GM12878 (cell line): ENCODE measurements at regions not wholly inside any gene's neighbourhood (a gene's known extent, or its start where the extent isn't known, plus 50 kb on each side); places are given as distances from the start of the nearest gene placed in this dataset.

ENCODE experiments used
- ATAC-seq: fragments of 200-7000 bp; cut with Tn5 transposase; 3 replicates; pipeline ENCODE4 v1.9.1; 2020; ENCODE audit warnings: mild to moderate bottlenecking, moderate library complexity
- BruUV-seq: library from RNA; stranded (reverse); fragments of 400-500 nt; replicated peaks from 2 replicates; lab custom pipeline; 2021; lab: Mats Ljungman, UMichigan
- CTCF ChIA-PET: fragments of 300-600 bp; sonication (Branson Sonifier 250); formaldehyde crosslinking; extraction: SDS; loops from one replicate; lab custom pipeline; 2021; ENCODE audit warnings: inconsistent platforms; lab: Yijun Ruan, JAX
- POLR2A ChIA-PET: fragments of 350-600 bp; formaldehyde crosslinking; extraction: SDS; loops from one replicate; lab custom pipeline; 2021; ENCODE audit warnings: inconsistent platforms; lab: Charles Lee
- RAD21 ChIA-PET: fragments of 300-600 bp; sonication (Branson Sonifier 250); formaldehyde crosslinking; loops from one replicate; lab custom pipeline; 2023; ENCODE audit warnings: antibody characterized with exemption; ENCODE audit not compliant: unreplicated experiment; lab: Charles Lee
- SMC1A ChIA-PET: fragments of 300-600 bp; sonication (Branson Sonifier 250); formaldehyde crosslinking; loops from one replicate; lab custom pipeline; 2023; ENCODE audit not compliant: unreplicated experiment, uncharacterized antibody; lab: Charles Lee
- DNase-seq: peaks from one replicate; pipeline ENCODE4 v3.0.0-alpha.2; 2011; ENCODE audit warnings: low read depth, low spot score
- FAIRE-seq: peaks from 3 replicates; lab custom pipeline; 2011; peaks lifted over from hg19 to GRCh38; lab: Jason Lieb, UNC
- H2AFZ ChIP-seq: 2 replicates; pipeline ENCODE4 v1.6.0; 2011; ENCODE audit warnings: low read depth, low read length, control low read depth; ENCODE audit not compliant: control insufficient read depth
- H3K27ac ChIP-seq: 2 replicates; pipeline ENCODE4 v1.5.1; 2011; ENCODE audit warnings: control low read depth; ENCODE audit not compliant: control insufficient read depth, insufficient read depth
- H3K27me3 ChIP-seq, 2 experiments: replicated peaks in 1 of 2; 2 replicates each; pipeline versions ENCODE4 v1.6.0 to v1.6.1; 2011; ENCODE audit warnings: low read length in 1 of 2; ENCODE audit not compliant: control insufficient read depth in 2 of 2, insufficient read depth in 2 of 2
- H3K36me3 ChIP-seq, 2 experiments: 2 replicates each; pipeline ENCODE4 v1.5.1; 2011; ENCODE audit warnings: low read length in 1 of 2; ENCODE audit not compliant: control insufficient read depth in 2 of 2, insufficient read depth in 2 of 2
- H3K4me1 ChIP-seq: 2 replicates; pipeline ENCODE4 v1.6.1; 2011; ENCODE audit warnings: mild to moderate bottlenecking, low read length, moderate library complexity, mixed read lengths; ENCODE audit not compliant: control insufficient read depth, insufficient read depth
- H3K4me2 ChIP-seq: 2 replicates; pipeline ENCODE4 v1.6.0; 2011; ENCODE audit warnings: control low read depth; ENCODE audit not compliant: control insufficient read depth, insufficient read depth
- H3K4me3 ChIP-seq: fragments of 200-600 bp; sonication (generic); 2 replicates; pipeline ENCODE4 v1.5.1; 2016
- H3K79me2 ChIP-seq: 2 replicates; pipeline ENCODE4 v1.6.0; 2011; ENCODE audit warnings: low read length; ENCODE audit not compliant: control insufficient read depth, insufficient read depth
- H3K9ac ChIP-seq: 2 replicates; pipeline ENCODE4 v1.8.0; 2011; ENCODE audit warnings: low read length, control low read depth, mixed read lengths; ENCODE audit not compliant: control insufficient read depth, insufficient read depth
- H3K9me3 ChIP-seq: replicated peaks from 3 replicates; pipeline ENCODE4 v1.5.1; 2011; ENCODE audit warnings: mild to moderate bottlenecking, low read length; ENCODE audit not compliant: control insufficient read depth, insufficient read depth
- H4K20me1 ChIP-seq: 2 replicates; pipeline ENCODE4 v1.6.0; 2011; ENCODE audit not compliant: control insufficient read depth, insufficient read depth
- BACH1 ChIP-seq: fragments of 450-650 bp; IDR thresholded peaks from 2 replicates; pipeline ENCODE4 v1.6.1; 2017; ENCODE audit warnings: mild to moderate bottlenecking, borderline replicate concordance
- ELK1 ChIP-seq: IDR thresholded peaks from 2 replicates; pipeline ENCODE4 v1.6.1; 2012; ENCODE audit warnings: low read depth, low read length, improper control_type of control experiment
- ETV6 ChIP-seq, 2 experiments: fragments of 450-650 bp in 1 of 2; IDR thresholded peaks in 1 of 2; conservative IDR thresholded peaks in 1 of 2; 2 replicates each; pipeline ENCODE4 v1.6.1; 2014; ENCODE audit warnings: antibody characterized with exemption in 1 of 2, borderline replicate concordance in 1 of 2, low read depth in 1 of 2, mild to moderate bottlenecking in 1 of 2, moderate library complexity in 1 of 2
- JUND ChIP-seq: IDR thresholded peaks from 2 replicates; pipeline ENCODE4 v1.6.1; 2012; ENCODE audit warnings: low read depth, mild to moderate bottlenecking, low read length, improper control_type of control experiment, moderate library complexity
- MEF2A ChIP-seq: IDR thresholded peaks from 2 replicates; pipeline ENCODE4 v1.6.1; 2011; ENCODE audit warnings: low read depth, mild to moderate bottlenecking, low read length, moderate library complexity; ENCODE audit not compliant: insufficient read depth
- NR2C1 ChIP-seq: fragments of 450-650 bp; IDR thresholded peaks from 2 replicates; pipeline ENCODE4 v1.6.1; 2017; ENCODE audit warnings: antibody characterized with exemption, mild to moderate bottlenecking, moderate library complexity
- WGBS: methylation state at CpG from one replicate; pipeline ENCODE4 v1.1.6; 2016; ENCODE audit warnings: low lambda C conversion rate; ENCODE audit not compliant: insufficient replicate concordance, insufficient coverage; ENCODE audit errors: missing lambda C conversion rate; 5-methylcytosine and 5-hydroxymethylcytosine counted together
- in situ Hi-C: fragments of 300-500 bp; cut with MboI; formaldehyde crosslinking; loops from 9 replicates; pipeline ENCODE4 v1.14.3; 2018; ENCODE audit warnings: mixed read lengths
- intact Hi-C: fragments of 100-400 bp; cut with micrococcal nuclease; formaldehyde crosslinking; loops from one replicate; pipeline ENCODE4 v1.14.2; 2022; ENCODE audit not compliant: unreplicated experiment
- TF ChIP-seq, protein P1 (sequence below): fragments of 450-650 bp; IDR thresholded peaks from 2 replicates; pipeline ENCODE4 v1.6.1; 2017; ENCODE audit warnings: antibody characterized with exemption, mild to moderate bottlenecking, moderate library complexity

DNA sequence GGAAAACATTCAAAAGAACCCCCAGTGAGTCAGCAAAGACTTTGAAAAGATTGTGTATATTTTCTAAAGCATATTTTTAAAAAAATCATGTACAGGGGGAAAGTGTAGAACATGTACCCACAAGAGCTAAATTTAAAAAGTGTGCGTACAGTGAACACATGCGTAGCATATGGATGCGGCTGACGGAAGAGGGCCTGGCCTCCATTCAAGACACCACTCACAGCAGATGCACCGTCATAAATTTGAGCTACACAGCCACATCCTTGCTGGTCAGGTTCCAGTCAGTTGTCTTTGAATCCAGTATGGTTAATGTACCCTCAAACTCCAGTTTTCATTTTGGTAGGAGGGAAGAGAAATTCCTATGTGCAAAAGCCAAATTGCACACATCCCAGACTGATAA, 54.3 kb upstream of the SPACA1 start:
- H3K9ac ChIP-seq, result no peak overlapping the region
- ChIA-PET RAD21 (no interaction called here), POLR2A (no interaction called here)
- no peak for DNase-seq
- no peaks in the 10 kb centered on the region; the same call in 2 of the 3 replicates for H3K9me3 ChIP-seq
- BruUV-seq, result no TSS peak
- H3K36me3 ChIP-seq, result no peaks in the 10 kb centered on the region
- in situ Hi-C loops, result no loop called here
- FAIRE-seq, result no peak
- TF ChIP-seq ELK1 (no peak), ETV6 (conservative IDR thresholded peaks at IDR 0.05 in 1 of 2, IDR thresholded peaks at IDR 0.05 in 1 of 2; ENCODE audit: borderline replicate concordance in 1 of 2, low read depth in 1 of 2) (no peak), NR2C1 (no peak), MEF2A (no peak)
- TF ChIP-seq, all 136 proteins: peak for 0
- WGBS, result 96% methylated on average over 5 of the region's 5 CpGs
- no peaks in the 10 kb centered on the region for H3K4me1 ChIP-seq
- no peak for ATAC-seq
- intact Hi-C loops, result no loop called here
- ChIA-PET CTCF (interaction anchor here (0.9 kb wide), 1 partner anchor 162 kb away, joined by 6 read pairs; no protein-coding TSS in a partner anchor), SMC1A (interaction anchor here (0.9 kb wide), 1 partner anchor 162 kb away, joined by 3 read pairs; no protein-coding TSS in a partner anchor)
- H4K20me1 ChIP-seq, result no peaks in the 10 kb centered on the region
- H3K79me2 ChIP-seq, result no peaks in the 10 kb centered on the region
- no peak overlapping the region for H3K4me2 ChIP-seq
- no peak overlapping the region for H3K4me3 ChIP-seq
- no peak overlapping the region for H3K27ac ChIP-seq
- no peak overlapping the region for H2AFZ ChIP-seq
- H3K27me3 ChIP-seq, result no peaks in the 10 kb centered on the region

- ChIA-PET POLR2A (no interaction called here), RAD21 (no interaction called here), SMC1A (interaction anchor here (0.9 kb wide), 1 partner anchor 9 kb away, joined by 4 read pairs; no protein-coding TSS in a partner anchor)
Observed at GRCh38 chr6:87990871-87991270, 56.8 kb upstream of the SPACA1 start.

More at GRCh38 chr6:87990871-87991270, 56.8 kb upstream of the SPACA1 start:
- H3K27ac ChIP-seq, result no peak overlapping the region
- 60% methylated on average over 3 of the region's 3 CpGs for WGBS
- H4K20me1 ChIP-seq, result no peaks in the 10 kb centered on the region
- no peak overlapping the region for H3K9ac ChIP-seq
- no peak for DNase-seq
- no peak for TF ChIP-seq JUND
- TF ChIP-seq BACH1, result no peak
- TF ChIP-seq, protein P1, sequence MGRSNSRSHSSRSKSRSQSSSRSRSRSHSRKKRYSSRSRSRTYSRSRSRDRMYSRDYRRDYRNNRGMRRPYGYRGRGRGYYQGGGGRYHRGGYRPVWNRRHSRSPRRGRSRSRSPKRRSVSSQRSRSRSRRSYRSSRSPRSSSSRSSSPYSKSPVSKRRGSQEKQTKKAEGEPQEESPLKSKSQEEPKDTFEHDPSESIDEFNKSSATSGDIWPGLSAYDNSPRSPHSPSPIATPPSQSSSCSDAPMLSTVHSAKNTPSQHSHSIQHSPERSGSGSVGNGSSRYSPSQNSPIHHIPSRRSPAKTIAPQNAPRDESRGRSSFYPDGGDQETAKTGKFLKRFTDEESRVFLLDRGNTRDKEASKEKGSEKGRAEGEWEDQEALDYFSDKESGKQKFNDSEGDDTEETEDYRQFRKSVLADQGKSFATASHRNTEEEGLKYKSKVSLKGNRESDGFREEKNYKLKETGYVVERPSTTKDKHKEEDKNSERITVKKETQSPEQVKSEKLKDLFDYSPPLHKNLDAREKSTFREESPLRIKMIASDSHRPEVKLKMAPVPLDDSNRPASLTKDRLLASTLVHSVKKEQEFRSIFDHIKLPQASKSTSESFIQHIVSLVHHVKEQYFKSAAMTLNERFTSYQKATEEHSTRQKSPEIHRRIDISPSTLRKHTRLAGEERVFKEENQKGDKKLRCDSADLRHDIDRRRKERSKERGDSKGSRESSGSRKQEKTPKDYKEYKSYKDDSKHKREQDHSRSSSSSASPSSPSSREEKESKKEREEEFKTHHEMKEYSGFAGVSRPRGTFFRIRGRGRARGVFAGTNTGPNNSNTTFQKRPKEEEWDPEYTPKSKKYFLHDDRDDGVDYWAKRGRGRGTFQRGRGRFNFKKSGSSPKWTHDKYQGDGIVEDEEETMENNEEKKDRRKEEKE, result no peak
- CTCF ChIA-PET, result no interaction called here
- in situ Hi-C loops, result no loop called here
- no peaks in the 10 kb centered on the region for H3K4me1 ChIP-seq
- H3K27me3 ChIP-seq, result no peaks in the 10 kb centered on the region
- H3K79me2 ChIP-seq, result no peaks in the 10 kb centered on the region
- no TSS peak for BruUV-seq
- no peak for FAIRE-seq
- no peaks in the 10 kb centered on the region for H3K36me3 ChIP-seq
- no peak for ATAC-seq
- H2AFZ ChIP-seq, result no peak overlapping the region
- intact Hi-C loops, result no loop called here
- no peaks in the 10 kb centered on the region; the same call in 2 of the 3 replicates for H3K9me3 ChIP-seq
- no peak overlapping the region for H3K4me2 ChIP-seq
- no peak overlapping the region for H3K4me3 ChIP-seq
